Transverse colon (tissue), 4 donors: ENCODE measurements at regions not wholly inside any gene's neighbourhood (a gene's known extent, or its start where the extent isn't known, plus 50 kb on each side); places are given as distances from the start of the nearest gene placed in this dataset.

ENCODE experiments used
- DNase-seq: peaks from one replicate; pipeline ENCODE4 v3.0.0-alpha.2; 2019
- H3K27ac ChIP-seq, 4 donors: fragments of 200-600 bp; sonication (generic); 2 replicates each; pipeline ENCODE4 v1.5.1; 2016 to 2018; ENCODE audit warnings: inconsistent platforms in 4 of 4
- H3K27me3 ChIP-seq: fragments of 200-600 bp; sonication (generic); 2 replicates; pipeline ENCODE4 v1.5.1; 2017; ENCODE audit warnings: inconsistent platforms
- H3K36me3 ChIP-seq, 4 donors: fragments of 200-600 bp; sonication (generic); 2 replicates each; pipeline ENCODE4 v1.5.1; 2017 to 2019; ENCODE audit warnings: inconsistent platforms in 4 of 4
- H3K4me1 ChIP-seq, 4 donors: fragments of 200-600 bp; sonication (generic); 2 replicates each; pipeline ENCODE4 v1.5.1; 2017 to 2020; ENCODE audit warnings: inconsistent platforms in 4 of 4
- H3K4me3 ChIP-seq, 4 donors: fragments of 200-600 bp; sonication (generic); 1 replicate in 1 of 4; 2 replicates in 3 of 4; pipeline versions ENCODE4 v1.5.1 to v1.6.1; 2017 to 2019; ENCODE audit warnings: inconsistent platforms in 4 of 4
- H3K9me3 ChIP-seq, 2 donors: fragments of 200-600 bp; sonication (generic); 2 replicates each; pipeline ENCODE4 v1.5.1; 2017 to 2019; ENCODE audit warnings: inconsistent platforms in 2 of 2
- CTCF ChIP-seq, 5 experiments: fragments of 200-600 bp in 3 of 5; fragments of 450-650 bp in 2 of 5; sonication (generic) in 3 of 5; IDR thresholded peaks; 1 replicate in 2 of 5; 2 replicates in 3 of 5; pipeline ENCODE4 v1.5.1; 2016 to 2017; ENCODE audit warnings: antibody characterized with exemption in 5 of 5, inconsistent platforms in 3 of 5, mild to moderate bottlenecking in 2 of 5, moderate library complexity in 1 of 5
- EP300 ChIP-seq: sonication (generic); formaldehyde crosslinking; IDR thresholded peaks from one replicate; pipeline ENCODE4 v1.6.1; 2017; ENCODE audit warnings: antibody characterized with exemption, low read depth
- POLR2A ChIP-seq: fragments of 450-650 bp; IDR thresholded peaks from one replicate; pipeline ENCODE4 v1.6.1; 2016; ENCODE audit warnings: antibody characterized with exemption, mild to moderate bottlenecking, moderate library complexity
- POLR2AphosphoS5 ChIP-seq, 3 donors: sonication (generic); formaldehyde crosslinking; IDR thresholded peaks; one replicate each; pipeline ENCODE4 v1.6.1; 2016; ENCODE audit warnings: antibody characterized with exemption in 3 of 3
- WGBS, 2 donors: methylation state at CpG; one replicate each; pipeline ENCODE4 v1.1.5; 2018; ENCODE audit warnings: low coverage in 1 of 2; 5-methylcytosine and 5-hydroxymethylcytosine counted together
- in situ Hi-C, 4 donors: fragments of 200-750 bp; cut with MboI; loops; one replicate each; pipeline versions ENCODE4 v1.15.0 to v1.15.1; 2017; ENCODE audit warnings: low sequenced_read_pairs in 3 of 4, low pct_ligation_motif_present in 1 of 4, low pct_unique_long_range_greater_than_20kb in 1 of 4
- intact Hi-C: fragments of 100-400 bp; cut with DNase I; formaldehyde crosslinking; loops from one replicate; pipeline ENCODE4 v1.15.1; 2023; ENCODE audit warnings: low total_unique reads

GRCh38 chr10:78707745-78708144 is 361.0 kb upstream of the ZMIZ1 start:
- Histone ChIP-seq H3K27ac (no peak overlapping the region), H3K36me3 (no peaks in the 10 kb centered on the region), H3K27me3 (no peaks in the 10 kb centered on the region), H3K4me3 (no peak overlapping the region), H3K9me3 (no peaks in the 10 kb centered on the region), H3K4me1 (no peaks in the 10 kb centered on the region)
- in situ Hi-C loops (no loop called here), intact Hi-C loops (no loop called here)
- TF ChIP-seq POLR2A = no peak
- TF ChIP-seq EP300 = no peak
- no peak for TF ChIP-seq POLR2AphosphoS5 (IDR thresholded peaks at IDR 0.05)
- DNase-seq = no peak
- 57 to 77% methylated on average over 1 to 4 of the region's 4 CpGs for WGBS, 2 donors

DNA sequence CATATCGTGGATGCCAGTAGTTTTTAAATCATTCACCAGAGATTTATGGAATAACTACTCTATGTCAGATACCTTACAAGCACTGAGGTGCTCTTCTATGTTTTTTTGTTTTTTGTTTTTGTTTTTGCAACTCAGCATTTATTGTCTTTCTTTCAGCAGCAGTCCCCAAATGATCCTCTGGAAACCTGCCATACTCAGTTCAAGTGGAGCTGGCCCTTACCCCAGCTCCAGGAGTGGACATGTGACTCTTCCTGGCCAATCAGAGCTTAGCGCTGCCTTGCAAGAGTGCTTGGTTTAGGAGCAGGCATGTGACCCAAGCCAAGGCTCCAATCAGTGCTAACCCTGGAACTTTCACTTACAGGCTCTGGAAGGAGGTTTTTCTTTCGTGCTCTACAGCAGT is 356.6 kb upstream of the ZMIZ1 start:
- intact Hi-C loops = no loop called here
- in situ Hi-C loops = no loop called here
- WGBS, 2 donors = 62 to 72% methylated on average over 2 to 3 of the region's 3 CpGs
- Histone ChIP-seq H3K4me1 (no peaks in the 10 kb centered on the region), H3K4me3 (no peak overlapping the region), H3K27me3 (no peaks in the 10 kb centered on the region), H3K27ac (no peak overlapping the region), H3K36me3 (no peaks in the 10 kb centered on the region), H3K9me3 (no peaks in the 10 kb centered on the region)
- TF ChIP-seq EP300 = no peak
- no peak for DNase-seq

DNA sequence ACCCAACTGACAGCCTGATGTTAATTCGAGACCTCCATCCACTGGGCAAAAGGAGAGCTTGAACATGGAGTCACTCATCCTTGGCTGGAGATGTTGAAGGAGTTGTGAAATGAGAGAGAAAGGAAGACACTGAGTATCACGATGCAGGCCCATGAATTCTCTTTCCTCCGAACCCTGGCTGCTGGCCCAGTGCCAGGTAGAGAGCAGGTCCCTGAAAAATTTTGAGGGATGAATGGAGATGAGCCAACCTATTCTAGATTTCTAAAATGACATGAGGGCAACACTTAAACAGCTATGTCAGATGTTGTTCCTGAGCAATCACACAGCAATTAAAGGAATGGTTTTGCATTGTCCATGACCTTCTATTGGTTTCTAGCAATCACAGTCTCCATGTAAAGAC is 355.1 kb upstream of the ZMIZ1 start:
- no peaks in the 10 kb centered on the region for H3K4me1 ChIP-seq
- no peak overlapping the region for H3K4me3 ChIP-seq
- DNase-seq = no peak
- TF ChIP-seq POLR2AphosphoS5 (IDR thresholded peaks at IDR 0.05) = no peak
- no peak for TF ChIP-seq EP300
- no peak for TF ChIP-seq CTCF (IDR thresholded peaks at IDR 0.05)
- TF ChIP-seq POLR2A = no peak
- H3K36me3 ChIP-seq = no peaks in the 10 kb centered on the region
- H3K27ac ChIP-seq = no peak overlapping the region
- WGBS, 2 donors = 60 to 66% methylated on average over 3 of the region's 3 CpGs
- in situ Hi-C loops = no loop called here
- no peaks in the 10 kb centered on the region for H3K9me3 ChIP-seq
- no peaks in the 10 kb centered on the region for H3K27me3 ChIP-seq
- intact Hi-C loops = no loop called here

DNA sequence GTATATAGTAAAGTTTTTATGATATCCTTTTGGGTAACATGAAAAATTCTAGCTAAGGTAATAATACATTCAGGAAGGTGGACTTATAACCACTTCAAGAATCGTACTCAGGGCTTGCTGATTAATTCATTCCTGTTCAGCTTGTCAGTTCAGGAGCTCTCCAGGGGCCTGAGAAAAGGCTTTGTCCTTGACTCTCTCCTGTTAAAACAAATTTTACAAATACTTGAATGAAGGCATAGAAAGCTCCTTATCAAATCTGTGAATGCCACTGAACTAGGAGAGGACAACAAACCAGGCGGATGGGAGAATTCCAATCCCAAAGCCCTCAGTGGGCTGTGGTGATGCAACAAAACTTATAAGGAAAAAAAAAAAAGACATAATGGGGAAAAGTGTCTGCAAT is 354.5 kb upstream of the ZMIZ1 start:
- in situ Hi-C loops (no loop called here), intact Hi-C loops (no loop called here)
- TF ChIP-seq POLR2AphosphoS5 (IDR thresholded peaks at IDR 0.05) (no peak), CTCF (IDR thresholded peaks at IDR 0.05) (no peak), EP300 (no peak), POLR2A (no peak)
- no peaks in the 10 kb centered on the region for H3K36me3 ChIP-seq
- H3K4me1 ChIP-seq = no peaks in the 10 kb centered on the region
- DNase-seq = no peak
- no peaks in the 10 kb centered on the region for H3K9me3 ChIP-seq
- H3K27me3 ChIP-seq = no peaks in the 10 kb centered on the region
- H3K4me3 ChIP-seq = no peak overlapping the region
- no peak overlapping the region for H3K27ac ChIP-seq
- 88 to 89% methylated on average over 2 of the region's 2 CpGs for WGBS, 2 donors

- DNase-seq = no peak
- H3K36me3 ChIP-seq = no peaks in the 10 kb centered on the region
- in situ Hi-C loops = no loop called here
- TF ChIP-seq POLR2A (no peak), EP300 (no peak), POLR2AphosphoS5 (IDR thresholded peaks at IDR 0.05) (no peak), CTCF (IDR thresholded peaks at IDR 0.05) (no peak)
- 60% methylated on average over 2 of the region's 2 CpGs; no CpG with 5 or more reads in 1 of the 2 donors for WGBS, 2 donors
- no peak overlapping the region for H3K4me3 ChIP-seq
- H3K27ac ChIP-seq = no peak overlapping the region
- no peaks in the 10 kb centered on the region for H3K27me3 ChIP-seq
- H3K4me1 ChIP-seq = no peaks in the 10 kb centered on the region
- H3K9me3 ChIP-seq = no peaks in the 10 kb centered on the region
- intact Hi-C loops = no loop called here
Measured at GRCh38 chr10:78715435-78715834, 353.3 kb upstream of the ZMIZ1 start.
